ENCODE measurements at regions not wholly inside any gene's neighbourhood (a gene's known extent, or its start where the extent isn't known, plus 50 kb on each side); places are given as distances from the start of the nearest gene placed in this dataset.

GRCh38 chr13:105798541-105798940 lies 736.9 kb downstream of the EFNB2 start:
- in situ Hi-C loops (cut with HindIII; ENCODE audit: low sequenced_read_pairs): no loop called here

GRCh38 chr13:105796081-105796480 lies 739.4 kb downstream of the EFNB2 start:
- TF ChIP-seq CTCF (IDR thresholded peaks at IDR 0.05; ENCODE audit: low read depth, low read length): no peak
- in situ Hi-C loops (cut with HindIII; ENCODE audit: low sequenced_read_pairs): no loop called here
- no peak overlapping the region for H3K4me3 ChIP-seq (ENCODE audit: low read depth, low read length)
- no peak for DNase-seq (ENCODE audit: low read depth, low spot score)

More at GRCh38 chr13:105798541-105798940, 736.9 kb downstream of the EFNB2 start:
- H3K4me3 ChIP-seq (ENCODE audit: low read depth, low read length): no peak overlapping the region
- TF ChIP-seq CTCF (IDR thresholded peaks at IDR 0.05; ENCODE audit: low read depth, low read length): no peak
- DNase-seq (ENCODE audit: low read depth, low spot score): no peak

- no peak overlapping the region for H3K4me3 ChIP-seq (ENCODE audit: low read depth, low read length)
- DNase-seq (ENCODE audit: low read depth, low spot score): no peak
- in situ Hi-C loops (cut with HindIII; ENCODE audit: low sequenced_read_pairs): no loop called here
- TF ChIP-seq CTCF (IDR thresholded peaks at IDR 0.05; ENCODE audit: low read depth, low read length): no peak
Measured at GRCh38 chr13:105790923-105791322, 744.5 kb downstream of the EFNB2 start.

GRCh38 chr13:105788530-105788929 lies 746.9 kb downstream of the EFNB2 start:
- no peak for TF ChIP-seq CTCF (IDR thresholded peaks at IDR 0.05; ENCODE audit: low read depth, low read length)
- in situ Hi-C loops (cut with HindIII; ENCODE audit: low sequenced_read_pairs): no loop called here
- H3K4me3 ChIP-seq (ENCODE audit: low read depth, low read length): no peak overlapping the region
- peak; percentile 24 for DNase-seq (ENCODE audit: low read depth, low spot score)

GRCh38 chr13:105787632-105788031 lies 747.8 kb downstream of the EFNB2 start:
- H3K4me3 ChIP-seq (ENCODE audit: low read depth, low read length): no peak overlapping the region
- no peak for DNase-seq (ENCODE audit: low read depth, low spot score)
- in situ Hi-C loops (cut with HindIII; ENCODE audit: low sequenced_read_pairs): no loop called here
- no peak for TF ChIP-seq CTCF (IDR thresholded peaks at IDR 0.05; ENCODE audit: low read depth, low read length)

- TF ChIP-seq CTCF (IDR thresholded peaks at IDR 0.05; ENCODE audit: low read depth, low read length): no peak
- in situ Hi-C loops (cut with HindIII; ENCODE audit: low sequenced_read_pairs): no loop called here
- no peak for DNase-seq (ENCODE audit: low read depth, low spot score)
- H3K4me3 ChIP-seq (ENCODE audit: low read depth, low read length): no peak overlapping the region
Measured at GRCh38 chr13:105785436-105785835, 750.0 kb downstream of the EFNB2 start.

GRCh38 chr13:105783261-105783660 lies 752.2 kb downstream of the EFNB2 start:
- no peak for DNase-seq (ENCODE audit: low read depth, low spot score)
- in situ Hi-C loops (cut with HindIII; ENCODE audit: low sequenced_read_pairs): no loop called here
- TF ChIP-seq CTCF (IDR thresholded peaks at IDR 0.05; ENCODE audit: low read depth, low read length): no peak
- no peak overlapping the region for H3K4me3 ChIP-seq (ENCODE audit: low read depth, low read length)

Measured in astrocyte of the spinal cord (primary cell).